K562 (cell line): ENCODE measurements at regions not wholly inside any gene's neighbourhood (a gene's known extent, or its start where the extent isn't known, plus 50 kb on each side); places are given as distances from the start of the nearest gene placed in this dataset.

Experiments used
- CTCF ChIP-seq, 3 experiments: IDR thresholded peaks in 2 of 3; conservative IDR thresholded peaks in 1 of 3; 2 replicates each; pipeline ENCODE4 v1.5.1; 2011 to 2012; ENCODE audit warnings: low read length in 3 of 3, mild to moderate bottlenecking in 3 of 3, control low read depth in 2 of 3, improper control_type of control experiment in 1 of 3, inconsistent platforms in 1 of 3, low read depth in 1 of 3, mixed read lengths in 1 of 3, moderate library complexity in 1 of 3; ENCODE audit not compliant: insufficient read depth in 2 of 3
- FOXK2 ChIP-seq, 2 experiments: fragments of 450-650 bp; IDR thresholded peaks in 1 of 2; conservative IDR thresholded peaks in 1 of 2; 2 replicates each; pipeline ENCODE4 v1.6.1; 2016; ENCODE audit warnings: low read depth in 2 of 2, mild to moderate bottlenecking in 1 of 2
- GATAD2A ChIP-seq: fragments of 450-650 bp; IDR thresholded peaks from 2 replicates; pipeline ENCODE4 v1.6.1; 2017
- JUND ChIP-seq, 2 experiments: IDR thresholded peaks; 2 replicates in 1 of 2; 3 replicates in 1 of 2; pipeline ENCODE4 v1.6.1; 2011; ENCODE audit warnings: borderline replicate concordance in 2 of 2, low read depth in 2 of 2, low read length in 2 of 2, improper control_type of control experiment in 1 of 2, missing biosample characterization in 1 of 2, missing genetic modification characterization in 1 of 2, missing genetic modification reagents in 1 of 2
- POLR2A ChIP-seq: fragments of 450-650 bp; conservative IDR thresholded peaks from 2 replicates; pipeline ENCODE4 v1.6.1; 2016
- PTTG1 ChIP-seq: fragments of 450-650 bp; IDR thresholded peaks from 2 replicates; pipeline ENCODE4 v1.6.1; 2016; ENCODE audit warnings: low read depth, mild to moderate bottlenecking, missing genetic modification characterization, missing compliant biosample characterization
- RNF2 ChIP-seq: sonication (generic); IDR thresholded peaks from 2 replicates; pipeline ENCODE4 v1.6.1; 2016
- USF2 ChIP-seq: sonication (generic); formaldehyde crosslinking; IDR thresholded peaks from 2 replicates; pipeline ENCODE4 v1.5.0; 2020; ENCODE audit warnings: missing genetic modification reagents
- YY1 ChIP-seq, 3 experiments: IDR thresholded peaks; 2 replicates each; pipeline ENCODE4 v1.6.1; 2011; ENCODE audit warnings: low read length in 2 of 3, mild to moderate bottlenecking in 2 of 3, moderate library complexity in 2 of 3, borderline replicate concordance in 1 of 3, control low read depth in 1 of 3, low read depth in 1 of 3; ENCODE audit not compliant: insufficient read depth in 3 of 3, insufficient replicate concordance in 2 of 3, control insufficient read depth in 1 of 3, insufficient read length in 1 of 3; ENCODE audit errors: extremely low read depth in 1 of 3
- ZBTB26 ChIP-seq: fragments of 450-650 bp; formaldehyde crosslinking; IDR thresholded peaks from 2 replicates; pipeline ENCODE4 v1.4.0; 2022; ENCODE audit warnings: missing genetic modification characterization
- ZNF133 ChIP-seq: fragments of 250-450 bp; sonication (Bioruptor Pico); IDR thresholded peaks from 2 replicates; pipeline ENCODE4 v1.4.0; 2020; ENCODE audit warnings: mild to moderate bottlenecking

DNA sequence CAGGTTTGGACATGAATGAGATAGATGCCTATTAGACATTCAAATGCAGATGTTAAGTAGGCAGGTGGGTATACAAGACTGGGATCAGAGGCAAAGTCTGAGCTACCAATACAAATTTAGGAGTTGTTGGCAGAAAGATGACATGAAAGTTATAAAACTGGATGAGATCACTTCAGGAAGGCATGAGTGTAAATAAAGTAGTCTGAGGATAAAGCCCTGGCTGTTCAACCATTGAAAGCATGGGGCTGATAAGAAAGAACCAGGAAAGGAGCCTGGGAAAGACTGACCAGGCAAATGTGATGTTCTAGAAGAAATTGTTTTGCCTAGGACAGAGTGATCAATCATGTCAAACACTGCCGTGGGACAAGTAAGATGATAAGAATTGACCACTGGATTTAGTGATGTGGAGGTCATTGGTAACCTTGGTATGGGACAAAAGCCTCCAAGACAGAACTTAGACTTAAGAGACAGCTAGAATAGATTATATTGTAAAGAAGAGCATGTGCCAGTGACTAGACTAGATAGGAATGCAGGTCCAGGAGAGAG, 98.5 kb downstream of the EHF start:
- TF ChIP-seq GATAD2A (no peak), CTCF (IDR thresholded peaks at IDR 0.05 in 2 of 3, conservative IDR thresholded peaks at IDR 0.05 in 1 of 3; ENCODE audit: insufficient read depth in 2 of 3, low read depth in 1 of 3, low read length in 3 of 3) (no peak), RNF2 (no peak), ZNF133 (no peak), ZBTB26 (CRISPR knock-in tag) (no peak), USF2 (CRISPR knock-in tag) (no peak), JUND (IDR thresholded peaks at IDR 0.05; ENCODE audit: borderline replicate concordance, low read depth, low read length) (no peak), JUND (tag; IDR thresholded peaks at IDR 0.05; ENCODE audit: borderline replicate concordance, low read depth, low read length) (no peak), FOXK2 (conservative IDR thresholded peaks at IDR 0.05 in 1 of 2, IDR thresholded peaks at IDR 0.05 in 1 of 2; ENCODE audit: low read depth in 2 of 2) (no peak), PTTG1 (no peak), POLR2A (no peak), YY1 (IDR thresholded peaks at IDR 0.05; ENCODE audit: borderline replicate concordance in 1 of 3, control insufficient read depth in 1 of 3, extremely low read depth in 1 of 3, insufficient read depth in 3 of 3, insufficient read length in 1 of 3, insufficient replicate concordance in 2 of 3, low read depth in 1 of 3, low read length in 2 of 3) (no peak)
